HG03442 (cell line): ENCODE measurements at regions not wholly inside any gene's neighbourhood (a gene's known extent, or its start where the extent isn't known, plus 50 kb on each side); places are given as distances from the start of the nearest gene placed in this dataset.

Experiments used
- ATAC-seq: cut with Tn5 transposase; IDR thresholded peaks from one replicate; pipeline ENCODE4 v1.9.1; 2021; ENCODE audit warnings: mild to moderate bottlenecking, moderate library complexity; ENCODE audit not compliant: unreplicated experiment

DNA sequence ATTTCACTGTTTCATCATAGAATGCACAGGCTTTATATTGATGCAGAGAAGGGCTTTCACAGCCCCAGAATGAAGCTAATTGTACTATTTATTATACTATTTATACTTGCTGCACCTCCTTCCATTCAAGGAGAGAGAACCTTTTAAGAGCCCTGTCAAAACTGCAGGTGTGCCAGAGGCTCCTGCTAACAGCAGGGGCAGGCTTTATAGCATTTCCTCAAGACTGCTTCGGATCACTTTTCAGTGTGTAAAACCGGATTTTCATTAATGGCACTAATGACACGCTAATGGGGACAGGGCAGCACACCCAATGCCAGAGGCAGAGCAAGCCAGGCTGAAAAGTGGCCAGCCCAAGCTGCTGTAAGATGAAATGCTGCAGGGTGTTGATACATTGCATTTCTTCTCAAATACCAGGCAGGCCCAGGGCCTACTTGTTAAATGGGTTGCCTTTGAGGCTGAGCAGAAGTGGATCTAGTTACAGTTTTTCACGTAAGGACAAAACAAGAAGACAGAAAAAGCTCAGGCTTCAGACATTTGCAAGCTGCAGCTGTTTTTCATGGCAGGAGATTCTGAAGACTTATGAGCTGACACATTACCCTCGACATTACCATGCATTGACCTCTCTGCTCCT lies 487.7 kb upstream of the BTBD3 start:
- ATAC-seq: no peak

DNA sequence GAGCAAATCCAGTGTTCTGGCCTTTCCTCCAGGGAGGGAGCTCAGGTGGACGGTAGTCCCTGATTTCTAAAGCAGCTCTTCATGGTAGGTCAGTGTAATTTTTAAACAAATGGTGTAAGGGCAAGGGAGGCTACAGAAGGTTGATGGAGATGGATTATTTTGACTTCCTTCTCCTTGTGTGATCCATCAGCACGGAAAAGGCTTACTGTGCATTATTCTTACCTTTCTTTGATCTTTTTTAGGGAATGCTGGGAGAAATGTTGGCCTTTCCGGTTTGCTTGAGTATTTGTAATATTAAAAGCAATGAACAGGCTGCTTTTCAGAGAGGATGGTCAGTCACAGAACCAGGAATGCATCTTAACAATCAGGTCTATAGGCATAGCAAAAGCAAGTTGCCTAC lies 487.0 kb upstream of the BTBD3 start:
- no peak for ATAC-seq

DNA sequence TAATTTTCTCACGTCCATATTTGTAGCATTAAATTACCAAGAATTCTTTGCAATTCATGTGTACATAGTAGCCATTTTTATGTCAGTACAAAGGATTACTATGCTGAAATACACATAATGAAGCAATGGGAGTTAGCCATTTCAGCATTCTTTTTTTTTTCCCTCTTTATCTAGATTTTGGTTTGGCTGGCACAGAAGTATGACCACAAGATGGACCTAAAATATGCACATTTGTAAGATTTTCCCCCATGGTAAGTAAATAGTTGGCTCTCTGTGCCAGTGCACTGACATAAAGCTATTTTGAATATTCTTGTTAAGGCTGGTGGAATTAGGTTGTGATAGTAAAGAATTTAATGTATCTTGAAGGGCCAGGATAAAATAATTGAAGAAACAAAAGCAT lies 486.1 kb upstream of the BTBD3 start:
- ATAC-seq: no peak

DNA sequence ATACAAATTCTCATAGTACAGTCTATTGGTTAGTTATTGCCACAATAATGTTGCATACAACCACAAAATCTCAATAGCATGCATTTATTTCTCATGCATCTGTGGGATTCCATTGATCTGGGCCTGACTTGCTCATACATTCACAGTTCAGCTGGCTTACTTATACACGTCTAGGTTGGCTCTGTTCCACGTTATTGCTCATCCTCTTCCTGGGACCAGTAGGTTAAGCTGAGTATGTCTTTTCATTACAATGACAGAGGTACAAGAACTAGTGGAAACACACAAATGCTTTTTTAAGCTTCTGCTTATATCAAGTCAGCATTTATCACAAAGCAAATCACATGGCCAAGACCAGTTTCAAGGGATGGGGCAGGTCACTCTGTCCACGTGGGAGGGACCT lies 485.3 kb upstream of the BTBD3 start:
- ATAC-seq: no peak

DNA sequence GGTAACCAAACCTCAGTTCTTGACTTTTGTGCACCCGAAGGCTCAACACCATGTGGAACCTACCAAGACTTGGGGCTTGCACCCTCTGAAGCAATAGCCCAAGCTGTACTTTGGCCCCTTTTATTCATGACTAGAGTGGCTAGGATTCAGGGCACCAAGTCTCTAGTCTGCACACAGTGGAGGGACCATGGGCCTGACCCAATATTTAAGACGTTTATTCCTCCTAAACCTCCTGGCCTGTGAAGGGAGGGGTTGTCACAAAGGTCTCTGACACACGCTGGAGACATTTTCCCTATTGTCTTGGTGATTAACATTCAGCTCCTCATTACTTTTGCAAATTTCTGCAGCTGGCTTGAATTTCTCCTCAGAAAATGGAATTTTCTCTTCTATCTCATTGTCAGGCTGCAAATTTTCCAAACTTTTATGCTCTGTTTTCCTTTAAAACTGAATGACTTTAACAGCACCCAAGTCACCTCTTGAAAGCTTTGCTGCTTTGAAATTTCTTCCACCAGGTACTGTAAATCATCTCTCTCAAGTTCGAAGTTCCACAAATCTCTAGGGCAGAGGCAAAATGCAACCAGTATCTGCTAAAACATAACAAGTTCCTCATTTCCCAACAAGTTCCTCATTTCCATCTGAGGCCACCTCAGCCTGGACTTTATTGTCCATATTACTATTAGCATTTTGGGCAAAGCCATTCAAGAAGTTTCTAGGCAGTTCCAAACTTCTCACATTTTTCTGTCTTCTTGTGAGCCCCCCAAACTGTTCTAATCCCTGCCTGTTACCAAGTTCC lies 481.4 kb upstream of the BTBD3 start:
- ATAC-seq: no peak

DNA sequence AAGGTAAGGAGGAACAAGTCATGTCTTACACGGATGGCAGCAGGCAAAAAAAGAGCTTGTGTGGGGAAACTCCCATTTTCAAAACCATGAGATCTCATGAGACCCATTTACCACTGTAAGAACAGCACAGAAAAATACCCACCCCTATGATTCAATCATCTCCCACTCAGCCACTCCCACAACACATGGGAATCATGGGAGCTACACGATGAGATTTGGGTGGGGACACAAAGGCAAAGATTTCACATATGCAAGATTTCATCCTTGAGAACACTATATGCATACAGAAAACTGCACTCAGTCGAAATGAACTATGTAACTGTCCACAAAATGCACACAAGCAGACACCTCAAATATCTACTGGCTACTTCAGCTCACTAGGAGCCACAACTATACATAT lies 480.6 kb upstream of the BTBD3 start:
- ATAC-seq: no peak

DNA sequence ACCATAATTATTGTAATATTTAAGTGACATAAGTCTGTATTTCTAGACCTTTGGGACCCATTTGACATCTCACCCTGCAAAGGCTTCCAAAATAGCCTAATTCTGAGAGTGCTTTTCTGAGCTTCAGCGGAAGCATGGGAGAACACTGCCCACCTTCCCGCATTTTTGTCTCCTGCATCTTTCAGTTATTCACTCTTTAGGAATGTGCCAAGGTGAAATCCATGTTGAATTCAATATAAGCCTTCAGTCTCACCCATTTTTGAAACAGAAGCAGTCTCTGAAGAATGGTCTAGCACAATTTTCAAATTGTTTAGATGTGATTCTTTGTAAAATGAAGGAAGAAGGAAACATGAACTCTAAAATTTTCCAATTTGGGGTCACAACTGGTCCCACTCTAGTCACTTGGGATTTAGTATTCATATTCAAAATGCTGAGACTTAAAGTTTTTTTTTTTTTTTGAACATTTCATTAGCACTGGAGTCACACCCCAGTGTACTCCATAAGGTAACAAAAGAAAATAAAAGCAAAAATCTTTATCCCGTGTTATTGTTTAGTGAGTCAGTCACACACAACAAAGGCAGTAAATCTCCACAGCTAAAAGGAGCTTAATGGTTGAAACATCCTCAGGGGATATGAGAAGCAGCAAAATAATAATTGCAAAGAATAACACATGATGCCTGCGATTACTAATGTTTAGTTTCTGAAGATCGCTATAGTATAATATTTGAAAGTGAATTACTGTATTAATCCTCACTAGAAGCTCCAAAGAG lies 479.9 kb upstream of the BTBD3 start:
- no peak for ATAC-seq

DNA sequence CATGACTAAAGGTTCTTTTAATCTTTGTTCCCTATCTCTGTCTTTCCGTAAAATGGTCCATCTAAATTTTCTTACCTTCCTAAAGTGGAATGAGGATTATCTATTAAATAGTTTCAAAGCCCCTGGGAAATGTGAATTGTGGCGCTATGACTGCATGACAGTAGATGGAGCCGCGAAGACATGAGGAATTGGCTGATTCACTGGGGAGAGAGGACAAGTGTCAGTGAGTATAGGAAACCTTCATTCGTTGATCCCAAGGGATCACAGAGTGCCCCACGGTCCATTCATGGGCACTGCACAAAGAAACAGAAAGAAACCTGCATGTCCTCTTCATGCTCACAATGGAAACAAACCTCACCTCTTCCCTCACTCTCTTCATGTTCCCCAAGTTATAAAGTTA lies 479.3 kb upstream of the BTBD3 start:
- no peak for ATAC-seq

DNA sequence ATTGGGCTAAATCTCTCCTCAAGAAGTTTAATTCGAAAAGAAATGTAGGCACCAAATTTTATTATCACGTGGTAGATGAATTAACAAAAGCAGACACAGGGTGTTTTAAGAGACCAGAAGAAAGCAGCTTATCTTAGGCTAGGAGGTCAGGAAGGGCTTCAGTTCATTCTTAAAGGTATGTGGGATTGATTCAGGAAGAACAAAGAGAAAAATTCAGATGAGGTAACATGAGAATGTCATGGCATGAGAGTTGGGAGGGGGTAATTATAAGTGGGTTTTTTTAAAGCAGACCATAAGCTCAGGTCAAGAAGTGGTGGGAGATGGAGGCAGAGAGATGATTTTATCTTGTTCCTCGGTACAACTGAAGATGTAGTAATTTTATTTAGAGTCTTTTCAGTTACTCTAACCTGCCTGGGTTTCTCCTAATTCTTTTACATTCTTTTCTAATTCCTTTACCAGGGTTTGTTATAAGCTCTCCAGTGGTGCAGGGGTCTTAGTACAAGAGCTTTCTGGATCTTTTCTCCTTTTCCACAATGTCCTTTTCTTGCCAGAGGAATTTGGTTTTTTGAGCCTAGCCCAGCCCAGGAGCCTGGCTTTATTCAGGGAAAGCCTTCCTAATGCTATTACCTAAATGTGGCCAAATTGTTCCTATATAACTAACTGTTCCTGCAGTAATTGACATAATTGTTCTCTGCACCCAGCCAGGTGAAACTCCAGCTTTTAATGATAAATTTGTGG lies 474.1 kb upstream of the BTBD3 start:
- no peak for ATAC-seq

DNA sequence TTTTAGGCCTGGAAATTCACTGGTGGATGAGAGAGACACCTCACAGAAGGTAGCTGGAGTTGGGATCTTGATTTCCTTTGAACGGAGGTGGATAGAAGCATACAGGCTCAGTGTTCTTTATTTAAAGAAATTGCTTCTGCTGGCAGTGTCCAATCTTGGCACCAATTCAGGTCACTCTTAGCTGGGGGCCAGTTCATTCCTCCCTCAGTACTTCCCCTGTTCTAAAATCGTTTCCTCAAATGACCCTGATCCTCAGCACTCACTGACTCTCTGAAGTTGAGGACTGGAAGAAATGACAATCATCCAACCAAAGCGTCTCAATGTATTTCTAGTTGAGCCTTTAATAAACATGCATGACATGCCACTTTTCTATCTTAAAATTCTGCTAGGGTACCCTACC lies 472.5 kb upstream of the BTBD3 start:
- no peak for ATAC-seq

DNA sequence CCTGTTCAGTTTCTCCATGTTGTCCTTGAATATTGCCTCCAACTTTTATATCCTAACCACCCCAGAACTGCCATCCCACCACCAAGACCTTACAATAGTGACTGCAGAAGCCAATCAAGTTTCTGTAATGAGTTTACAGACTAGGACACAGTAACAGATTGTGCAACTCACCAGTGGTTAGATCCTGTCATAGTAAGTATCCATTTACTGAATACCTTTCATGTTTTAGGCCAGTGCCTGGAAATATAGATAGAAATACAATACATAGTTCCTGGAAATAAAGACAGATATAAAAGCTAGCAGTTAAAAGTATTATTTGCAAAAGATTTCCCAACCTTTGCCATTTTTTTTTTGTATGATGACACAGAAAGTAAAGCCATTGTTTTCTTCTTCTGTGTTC lies 471.8 kb upstream of the BTBD3 start:
- ATAC-seq: no peak

DNA sequence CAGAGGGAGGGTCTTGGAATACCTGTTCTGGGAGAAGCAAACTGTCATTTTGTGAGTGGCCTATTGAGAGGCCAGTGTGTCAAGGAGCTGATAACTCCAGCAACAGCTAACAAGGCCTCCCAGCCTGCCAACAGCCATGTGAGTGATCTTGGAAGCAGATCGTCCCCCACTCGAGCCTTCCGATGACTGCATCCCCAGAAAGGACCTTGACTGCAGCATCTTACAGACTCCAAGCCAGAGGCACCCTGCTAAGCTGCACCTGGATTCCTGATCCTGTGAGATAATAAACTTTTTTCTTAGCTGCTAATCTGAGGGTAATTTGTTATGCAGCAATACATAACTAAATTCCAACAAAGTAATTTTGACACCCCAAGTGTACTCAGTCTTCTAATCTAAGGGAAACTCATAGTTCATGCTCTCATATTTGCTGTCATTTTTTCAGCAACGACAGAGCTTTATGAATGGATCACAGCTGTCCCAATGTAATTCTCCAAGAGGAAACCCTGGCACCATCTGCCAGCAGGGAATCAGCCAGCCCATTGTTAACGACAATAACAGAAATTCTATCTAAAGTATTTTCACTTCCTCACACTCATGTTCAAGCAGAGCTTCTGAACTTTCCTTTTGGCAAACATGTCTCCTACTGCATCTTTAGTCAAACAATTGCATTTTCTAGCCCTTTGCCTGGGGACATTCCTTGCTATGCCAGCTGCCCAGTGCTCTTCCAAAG lies 470.2 kb upstream of the BTBD3 start:
- no peak for ATAC-seq

DNA sequence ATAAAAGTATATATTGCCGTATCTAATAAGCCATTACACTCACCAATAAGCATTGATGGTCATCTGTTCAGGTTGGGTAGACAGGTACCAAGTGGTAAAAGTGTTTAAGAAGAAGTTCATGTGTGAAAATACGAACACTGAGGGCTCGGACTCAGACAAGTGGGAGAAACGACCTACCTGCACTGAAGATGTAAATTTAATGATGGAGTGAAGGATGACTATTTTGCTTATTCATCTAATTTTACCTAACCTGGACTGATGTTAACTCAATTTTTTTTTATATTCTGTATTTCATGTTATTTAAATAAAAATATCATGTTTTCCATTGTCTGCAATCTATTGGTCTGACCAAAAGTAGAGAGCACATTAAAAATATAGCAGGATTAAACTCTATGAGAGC lies 469.1 kb upstream of the BTBD3 start:
- no peak for ATAC-seq

DNA sequence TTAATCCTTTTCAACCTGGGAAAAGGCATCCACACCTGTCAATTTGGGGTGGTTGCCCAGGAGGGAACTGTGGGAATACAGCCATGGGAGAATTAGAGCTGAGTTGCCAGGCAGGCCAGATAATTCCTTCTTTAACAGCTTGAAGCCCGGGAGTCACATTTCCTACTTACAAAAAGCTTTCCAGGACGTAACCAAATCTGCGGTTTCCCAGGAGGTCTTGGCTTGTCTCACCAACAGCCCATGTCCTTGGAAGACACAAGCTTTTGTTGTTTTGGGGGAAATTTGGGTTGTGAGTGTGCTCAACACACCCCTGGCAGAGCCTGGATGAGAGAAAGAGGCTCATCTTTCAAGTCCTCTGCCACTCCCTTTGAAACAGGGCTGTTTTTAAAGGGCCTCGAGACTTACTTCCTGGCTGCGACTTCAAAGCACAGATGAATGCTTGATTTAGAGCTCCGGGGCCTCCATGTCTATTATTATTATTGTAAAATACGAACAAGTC lies 465.9 kb upstream of the BTBD3 start:
- no peak for ATAC-seq

DNA sequence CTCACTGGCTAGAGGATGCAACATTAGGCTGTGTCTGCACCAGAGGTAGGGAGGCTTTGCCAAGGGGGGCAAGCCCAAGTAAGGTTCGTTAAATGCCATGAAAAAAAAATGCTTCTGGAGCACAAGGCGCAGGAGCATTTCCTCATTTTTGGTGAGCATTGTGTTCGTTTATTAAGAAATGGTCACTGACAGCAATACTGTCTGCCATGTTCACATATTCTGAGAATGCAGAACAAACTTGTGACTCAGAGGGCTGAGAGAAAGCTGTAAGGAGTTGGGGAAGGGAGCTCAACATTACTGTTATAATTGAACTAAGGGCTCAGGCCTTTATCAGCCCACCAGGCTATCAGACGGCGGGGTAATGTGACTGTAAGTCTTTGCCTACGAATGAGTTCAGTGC lies 465.4 kb upstream of the BTBD3 start:
- ATAC-seq: no peak

DNA sequence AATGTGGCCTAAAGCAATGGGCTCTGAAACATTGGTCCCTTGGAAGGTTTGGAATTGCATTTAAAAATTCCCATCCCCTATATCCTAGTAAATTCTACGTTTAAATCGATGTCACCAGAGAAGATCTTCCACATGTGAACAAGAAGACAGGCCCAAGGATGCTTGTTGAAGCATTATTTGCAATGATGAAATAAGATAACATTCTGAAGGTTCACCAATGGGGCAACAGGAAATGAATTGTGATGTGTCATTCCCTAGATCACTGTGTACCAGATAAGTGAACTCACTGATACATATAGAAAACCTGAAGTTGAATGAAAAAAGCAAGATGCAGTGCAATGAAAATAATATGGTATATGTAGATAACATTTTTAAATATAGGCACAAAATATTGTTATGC lies 464.3 kb upstream of the BTBD3 start:
- no peak for ATAC-seq

DNA sequence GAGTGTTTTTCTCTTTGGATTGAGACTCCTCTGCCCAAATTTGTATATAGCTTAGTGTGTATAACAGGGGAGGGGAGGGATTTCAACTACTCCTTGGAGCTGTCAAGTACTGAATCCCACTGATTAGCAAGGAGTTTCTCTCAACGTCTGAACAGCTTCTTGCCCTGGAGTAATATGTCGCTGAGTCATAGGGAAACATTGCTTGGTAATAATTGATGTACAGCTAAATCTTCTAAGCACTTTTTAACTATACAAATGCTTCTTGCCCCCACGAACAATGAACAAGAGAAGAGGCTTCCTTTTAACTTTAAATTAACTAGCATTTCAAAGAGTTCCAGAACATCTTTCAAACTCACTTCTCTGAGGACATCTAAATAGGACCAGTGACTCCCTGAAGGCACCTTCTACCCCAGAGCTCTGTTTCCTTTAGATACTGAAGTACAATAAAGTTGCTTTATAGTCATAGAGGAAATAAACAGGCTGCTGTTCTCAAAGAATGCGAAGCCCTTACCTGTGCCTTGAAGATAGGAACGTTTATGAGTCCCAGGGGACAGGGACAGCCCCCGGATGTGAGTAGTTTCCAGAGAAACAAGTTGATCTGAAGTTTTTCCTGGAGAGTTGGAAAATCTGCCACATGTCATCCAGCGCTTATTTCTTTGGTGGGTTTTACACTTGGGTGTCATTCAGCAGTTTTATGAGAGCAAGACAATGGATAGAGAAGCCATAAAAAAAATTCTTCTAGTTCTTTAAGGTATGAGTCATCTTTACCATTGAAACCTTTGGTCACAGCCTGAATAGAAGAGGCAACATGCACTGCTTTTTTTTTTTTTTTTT lies 462.5 kb upstream of the BTBD3 start:
- ATAC-seq: peak; percentile 44

DNA sequence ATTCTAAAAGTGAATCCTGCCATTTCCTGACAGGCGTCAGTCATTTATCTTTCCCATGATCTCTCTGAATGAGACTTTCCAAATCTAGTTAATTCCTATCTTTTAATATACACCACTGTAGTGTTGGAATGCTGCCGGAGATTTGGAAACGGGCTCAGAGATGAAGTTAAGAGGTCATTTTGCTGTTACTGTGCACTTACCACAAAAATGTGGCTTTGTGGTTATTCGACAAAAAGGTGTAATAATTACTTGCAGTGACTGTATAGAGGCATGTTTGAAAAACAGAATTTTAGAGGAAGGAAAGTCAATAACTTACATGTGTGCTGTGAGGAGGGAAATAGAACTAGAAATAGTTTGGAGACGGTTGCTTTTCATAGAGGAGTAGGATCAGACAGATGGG lies 460.2 kb upstream of the BTBD3 start:
- no peak for ATAC-seq

DNA sequence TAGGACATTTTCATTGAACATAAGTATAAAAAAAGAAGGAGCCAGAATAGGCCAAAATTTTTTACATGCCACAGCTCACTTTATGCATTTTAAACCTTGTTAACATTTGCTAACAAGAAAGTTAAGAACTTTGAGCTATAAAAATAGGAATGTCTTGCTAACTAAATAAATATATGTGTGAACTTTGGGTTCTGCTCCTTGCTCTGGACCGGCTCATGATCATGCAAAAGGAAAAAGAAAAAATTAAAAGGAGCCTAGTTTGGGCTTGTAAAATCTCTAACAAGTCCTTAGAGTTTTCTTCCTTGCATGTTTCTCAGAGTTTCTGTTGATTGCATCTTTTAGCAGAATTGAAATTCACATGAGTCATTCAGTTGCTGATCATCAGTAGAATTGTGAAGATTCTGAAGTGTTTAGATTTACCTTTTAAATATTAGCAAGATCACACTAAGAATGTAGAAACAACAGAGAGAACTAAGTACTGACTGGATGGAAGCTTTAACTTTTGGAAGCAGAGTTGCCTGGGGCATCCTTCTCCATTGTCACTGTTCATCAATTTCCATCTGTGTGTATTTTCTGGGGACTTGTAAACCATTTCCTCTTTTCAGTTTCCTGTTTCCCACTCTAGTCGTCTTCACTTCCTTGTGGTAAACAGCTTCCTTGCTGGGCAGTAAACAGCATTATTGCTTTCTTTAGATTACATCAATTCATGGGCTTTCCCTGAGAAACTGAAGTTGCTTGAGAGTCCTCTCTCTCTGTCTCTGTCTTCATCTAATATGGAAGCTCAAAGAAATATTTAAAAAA lies 458.4 kb upstream of the BTBD3 start:
- no peak for ATAC-seq
